ENCODE measurements at regions not wholly inside any gene's neighbourhood (a gene's known extent, or its start where the extent isn't known, plus 50 kb on each side); places are given as distances from the start of the nearest gene placed in this dataset.

GRCh38 chr13:78826936-78827335, 168.0 kb upstream of the OBI1 start:
- no peak overlapping the region for H3K4me3 ChIP-seq
- TF ChIP-seq EP300 (IDR thresholded peaks at IDR 0.05), result no peak
- TF ChIP-seq POLR2AphosphoS5 (IDR thresholded peaks at IDR 0.05), result no peak
- TF ChIP-seq POLR2A (IDR thresholded peaks at IDR 0.05), result no peak
- TF ChIP-seq, protein P1, sequence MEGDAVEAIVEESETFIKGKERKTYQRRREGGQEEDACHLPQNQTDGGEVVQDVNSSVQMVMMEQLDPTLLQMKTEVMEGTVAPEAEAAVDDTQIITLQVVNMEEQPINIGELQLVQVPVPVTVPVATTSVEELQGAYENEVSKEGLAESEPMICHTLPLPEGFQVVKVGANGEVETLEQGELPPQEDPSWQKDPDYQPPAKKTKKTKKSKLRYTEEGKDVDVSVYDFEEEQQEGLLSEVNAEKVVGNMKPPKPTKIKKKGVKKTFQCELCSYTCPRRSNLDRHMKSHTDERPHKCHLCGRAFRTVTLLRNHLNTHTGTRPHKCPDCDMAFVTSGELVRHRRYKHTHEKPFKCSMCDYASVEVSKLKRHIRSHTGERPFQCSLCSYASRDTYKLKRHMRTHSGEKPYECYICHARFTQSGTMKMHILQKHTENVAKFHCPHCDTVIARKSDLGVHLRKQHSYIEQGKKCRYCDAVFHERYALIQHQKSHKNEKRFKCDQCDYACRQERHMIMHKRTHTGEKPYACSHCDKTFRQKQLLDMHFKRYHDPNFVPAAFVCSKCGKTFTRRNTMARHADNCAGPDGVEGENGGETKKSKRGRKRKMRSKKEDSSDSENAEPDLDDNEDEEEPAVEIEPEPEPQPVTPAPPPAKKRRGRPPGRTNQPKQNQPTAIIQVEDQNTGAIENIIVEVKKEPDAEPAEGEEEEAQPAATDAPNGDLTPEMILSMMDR (IDR thresholded peaks at IDR 0.05), result no peak
- no peak for ATAC-seq
- no peak overlapping the region for H3K27ac ChIP-seq
- no peaks in the 10 kb centered on the region for H3K36me3 ChIP-seq
- 55 to 56% methylated on average over 2 of the region's 2 CpGs for WGBS, 2 donors (ENCODE audit: low coverage in 1 of 2)
- no peaks in the 10 kb centered on the region for H3K4me1 ChIP-seq
- no peaks in the 10 kb centered on the region for H3K27me3 ChIP-seq
- no peaks in the 10 kb centered on the region for H3K9me3 ChIP-seq

- Histone ChIP-seq H3K9me3 (no peaks in the 10 kb centered on the region), H3K36me3 (no peaks in the 10 kb centered on the region), H3K27ac (no peak overlapping the region), H3K4me3 (no peak overlapping the region), H3K27me3 (no peaks in the 10 kb centered on the region), H3K4me1 (no peaks in the 10 kb centered on the region)
- WGBS, 2 donors (ENCODE audit: low coverage in 1 of 2), result 76 to 86% methylated on average over 1 of the region's 1 CpG
- TF ChIP-seq POLR2A (IDR thresholded peaks at IDR 0.05) (no peak), EP300 (IDR thresholded peaks at IDR 0.05) (no peak), POLR2AphosphoS5 (IDR thresholded peaks at IDR 0.05) (no peak)
- TF ChIP-seq, protein P1 (IDR thresholded peaks at IDR 0.05), result no peak
- no peak for ATAC-seq
Measured at GRCh38 chr13:78826312-78826711, 167.4 kb upstream of the OBI1 start.

GRCh38 chr13:78820541-78820940, 161.6 kb upstream of the OBI1 start:
- H3K27ac ChIP-seq, result no peak overlapping the region
- TF ChIP-seq EP300 (IDR thresholded peaks at IDR 0.05) (no peak), POLR2AphosphoS5 (IDR thresholded peaks at IDR 0.05) (no peak), POLR2A (IDR thresholded peaks at IDR 0.05) (no peak)
- TF ChIP-seq, protein P1 (IDR thresholded peaks at IDR 0.05), result no peak
- no peak overlapping the region for H3K4me3 ChIP-seq
- H3K4me1 ChIP-seq, result no peaks in the 10 kb centered on the region
- peaks cover 10% of the 10 kb centered on the region for H3K27me3 ChIP-seq
- no peaks in the 10 kb centered on the region for H3K9me3 ChIP-seq
- H3K36me3 ChIP-seq, result no peaks in the 10 kb centered on the region
- 20 to 36% methylated on average over 1 of the region's 1 CpG for WGBS, 2 donors (ENCODE audit: low coverage in 1 of 2)
- no peak for ATAC-seq

DNA sequence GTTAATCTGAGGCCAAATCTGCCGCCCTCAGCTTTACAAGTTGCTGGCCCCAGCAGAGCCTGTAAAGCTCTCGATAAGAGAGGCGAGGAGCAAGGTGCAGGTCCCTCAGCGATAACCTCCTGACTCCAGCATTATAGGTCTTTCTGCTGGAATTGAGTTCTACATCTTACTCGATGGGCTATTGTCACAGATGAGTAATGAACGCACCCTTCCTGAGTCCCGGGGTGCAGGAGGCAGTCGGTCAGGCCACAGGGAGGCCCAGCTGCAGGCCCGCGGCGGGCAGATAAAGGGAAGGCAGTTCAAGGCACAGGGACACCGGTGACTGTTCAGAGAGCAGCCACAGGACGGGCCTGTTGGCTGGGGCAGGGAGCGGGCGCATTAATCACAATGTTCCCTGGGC, 157.6 kb upstream of the OBI1 start:
- 32 to 55% methylated on average over 3 to 7 of the region's 15 CpGs for WGBS, 2 donors (ENCODE audit: low coverage in 1 of 2)
- Histone ChIP-seq H3K4me1 (no peaks in the 10 kb centered on the region), H3K4me3 (no peak overlapping the region), H3K9me3 (no peaks in the 10 kb centered on the region), H3K36me3 (no peaks in the 10 kb centered on the region), H3K27ac (no peak overlapping the region), H3K27me3 (peaks cover 19% of the 10 kb centered on the region)
- no peak for TF ChIP-seq EP300 (IDR thresholded peaks at IDR 0.05)
- no peak for TF ChIP-seq POLR2A (IDR thresholded peaks at IDR 0.05)
- TF ChIP-seq, protein P1 (IDR thresholded peaks at IDR 0.05), result no peak
- TF ChIP-seq POLR2AphosphoS5 (IDR thresholded peaks at IDR 0.05), result no peak
- ATAC-seq, result no peak

DNA sequence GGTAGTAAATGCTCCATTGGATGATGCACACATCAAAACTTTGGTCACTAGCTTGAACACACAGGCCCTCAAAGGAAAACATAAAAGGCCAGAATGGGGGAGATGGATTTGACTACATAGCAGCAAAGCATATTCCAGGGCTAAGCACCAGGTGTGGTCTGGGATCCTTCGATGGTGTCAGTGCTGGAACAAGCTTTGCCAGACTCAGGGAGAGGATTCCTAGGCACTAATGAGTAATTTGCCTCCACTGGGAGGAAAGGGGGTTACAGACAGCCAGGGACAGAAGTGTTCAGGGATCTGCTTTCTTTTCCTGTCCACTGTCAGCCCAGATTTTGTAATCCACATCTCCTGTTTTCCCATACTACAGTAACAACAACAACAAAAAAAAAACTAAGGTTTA, 157.2 kb upstream of the OBI1 start:
- WGBS, 2 donors (ENCODE audit: low coverage in 1 of 2), result 14% methylated on average over 1 of the region's 1 CpG; no CpG with 5 or more reads in 1 of the 2 donors
- TF ChIP-seq, protein P1 (IDR thresholded peaks at IDR 0.05), result no peak
- TF ChIP-seq POLR2A (IDR thresholded peaks at IDR 0.05) (no peak), EP300 (IDR thresholded peaks at IDR 0.05) (no peak), POLR2AphosphoS5 (IDR thresholded peaks at IDR 0.05) (no peak)
- ATAC-seq, result no peak

More for the DNA sequence above, 157.2 kb upstream of the OBI1 start:
- no peak overlapping the region for H3K27ac ChIP-seq
- H3K4me1 ChIP-seq, result no peaks in the 10 kb centered on the region
- no peaks in the 10 kb centered on the region for H3K9me3 ChIP-seq
- H3K4me3 ChIP-seq, result no peak overlapping the region
- peaks cover 19% of the 10 kb centered on the region for H3K27me3 ChIP-seq
- no peaks in the 10 kb centered on the region for H3K36me3 ChIP-seq

Data from gastroesophageal sphincter (tissue), 4 donors.